Body of pancreas (tissue), 4 donors: ENCODE measurements at regions not wholly inside any gene's neighbourhood (a gene's known extent, or its start where the extent isn't known, plus 50 kb on each side); places are given as distances from the start of the nearest gene placed in this dataset.

Experiments
- CTCF ChIP-seq, 7 experiments: fragments of 450-650 bp in 4 of 7; fragments of 200-600 bp in 3 of 7; sonication (generic) in 3 of 7; IDR thresholded peaks; one replicate each; pipeline ENCODE4 v1.5.1; 2016 to 2019; ENCODE audit warnings: antibody characterized with exemption in 7 of 7
- POLR2A ChIP-seq, 3 donors: fragments of 450-650 bp; IDR thresholded peaks; one replicate each; pipeline ENCODE4 v1.6.1; 2016; ENCODE audit warnings: antibody characterized with exemption in 3 of 3, mild to moderate bottlenecking in 2 of 3

GRCh38 chr13:108127406-108127805 is 87.9 kb downstream of the LIG4 start:
- TF ChIP-seq CTCF (IDR thresholded peaks at IDR 0.05), result no peak
- TF ChIP-seq POLR2A (IDR thresholded peaks at IDR 0.05), result no peak
